Right renal cortex interstitium (tissue), 3 donors: ENCODE measurements at regions not wholly inside any gene's neighbourhood (a gene's known extent, or its start where the extent isn't known, plus 50 kb on each side); places are given as distances from the start of the nearest gene placed in this dataset.
"Not testable (repeated sequence)": the region's sequence is repeated elsewhere in the genome, so short reads cannot be mapped to it uniquely, and the experiment has no call there.

ENCODE experiments used
- DNase-seq, 3 donors: peaks; one replicate each; pipeline ENCODE4 v3.0.0-alpha.2; 2013; ENCODE audit warnings: low read depth in 3 of 3, low spot score in 2 of 3

DNA sequence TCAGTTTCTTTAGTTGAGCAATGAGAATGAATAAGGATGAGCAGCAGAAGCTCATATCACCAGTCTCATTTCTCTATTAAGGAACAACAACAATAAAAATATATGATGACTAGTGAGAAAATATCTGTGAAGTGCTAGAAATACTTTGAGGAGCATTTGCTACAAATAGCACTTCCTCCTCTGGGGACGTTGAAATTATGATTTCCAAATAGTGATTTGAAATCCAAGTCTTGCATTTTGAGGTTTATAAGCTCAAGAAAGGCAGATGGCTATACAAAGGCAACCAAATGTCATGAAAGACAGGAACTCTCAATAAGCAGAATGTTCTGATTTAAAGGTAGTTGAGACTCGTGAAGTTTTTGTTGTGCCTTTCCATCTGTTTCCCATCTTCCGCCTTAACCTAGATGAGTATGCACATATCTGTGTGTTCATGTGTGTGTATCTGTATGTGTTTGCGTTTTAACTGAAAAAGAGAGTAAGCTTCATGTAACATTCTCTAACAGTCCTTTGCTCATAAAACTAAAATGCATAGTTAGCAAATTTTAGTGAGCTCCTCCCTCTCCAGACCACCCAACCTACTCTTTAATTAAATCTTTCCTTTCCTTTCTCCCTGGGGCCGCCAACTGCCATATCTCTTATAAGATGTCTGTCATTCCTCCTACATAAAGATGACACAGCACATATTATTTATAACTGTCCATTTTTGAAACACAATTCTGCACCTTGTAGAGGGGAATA is 222.6 kb upstream of the RASGEF1B start:
- no peak for DNase-seq

- no peak for DNase-seq
Observed at GRCh38 chr4:81690871-81691270, 219.2 kb upstream of the RASGEF1B start.

GRCh38 chr4:81688085-81688484 is 216.4 kb upstream of the RASGEF1B start:
- no peak for DNase-seq

GRCh38 chr4:81687471-81687870 is 215.8 kb upstream of the RASGEF1B start:
- no peak for DNase-seq

GRCh38 chr4:81685104-81685503 is 213.4 kb upstream of the RASGEF1B start:
- no peak for DNase-seq

DNA sequence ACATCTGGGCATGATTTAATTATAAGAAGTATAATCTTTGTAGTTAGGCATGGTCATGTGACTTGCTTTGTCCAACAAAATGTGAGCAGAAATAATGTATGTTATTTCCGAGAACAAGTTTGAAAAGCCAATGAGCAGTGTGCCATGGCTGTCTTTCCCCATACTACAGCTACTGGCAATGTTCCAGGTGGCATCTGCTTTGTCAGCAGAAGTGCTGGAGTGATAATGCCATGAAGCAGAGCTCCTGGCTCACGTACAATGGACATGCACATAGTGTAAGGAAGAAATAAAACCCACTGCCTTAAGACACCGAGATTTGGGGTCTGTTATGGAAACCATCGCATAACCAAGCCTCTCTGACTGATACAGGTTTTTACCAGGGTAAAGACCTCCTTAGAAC is 212.6 kb upstream of the RASGEF1B start:
- no peak for DNase-seq

- no peak for DNase-seq
Observed at GRCh38 chr4:81682492-81682891, 210.8 kb upstream of the RASGEF1B start.

GRCh38 chr4:81679315-81679714 is 207.6 kb upstream of the RASGEF1B start:
- DNase-seq = no peak

DNA sequence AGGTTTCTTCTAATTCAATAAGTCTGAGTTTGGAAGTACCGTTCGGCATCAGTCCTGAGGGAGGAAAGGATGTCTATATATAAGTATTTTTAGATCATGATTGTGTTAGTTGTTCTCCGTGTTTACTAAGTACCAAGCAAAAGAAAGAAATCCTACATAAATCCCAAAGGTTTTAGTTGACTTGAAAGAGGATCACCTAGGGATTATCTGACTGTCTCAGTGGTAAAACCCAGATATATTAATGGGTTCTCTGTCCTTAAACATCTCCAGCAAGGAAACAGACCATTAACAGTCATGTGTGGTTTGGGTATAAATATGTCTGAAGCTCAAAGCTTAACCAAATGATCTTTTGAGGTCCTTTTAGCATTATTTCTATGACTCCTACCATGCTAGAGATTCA is 207.1 kb upstream of the RASGEF1B start:
- DNase-seq = no peak

- DNase-seq = no peak
Observed at GRCh38 chr4:81676537-81676936, 204.8 kb upstream of the RASGEF1B start.

- no peak for DNase-seq
Observed at GRCh38 chr4:81675791-81676393, 204.2 kb upstream of the RASGEF1B start.

- no peak for DNase-seq
Observed at GRCh38 chr4:81673961-81674360, 202.3 kb upstream of the RASGEF1B start.

DNA sequence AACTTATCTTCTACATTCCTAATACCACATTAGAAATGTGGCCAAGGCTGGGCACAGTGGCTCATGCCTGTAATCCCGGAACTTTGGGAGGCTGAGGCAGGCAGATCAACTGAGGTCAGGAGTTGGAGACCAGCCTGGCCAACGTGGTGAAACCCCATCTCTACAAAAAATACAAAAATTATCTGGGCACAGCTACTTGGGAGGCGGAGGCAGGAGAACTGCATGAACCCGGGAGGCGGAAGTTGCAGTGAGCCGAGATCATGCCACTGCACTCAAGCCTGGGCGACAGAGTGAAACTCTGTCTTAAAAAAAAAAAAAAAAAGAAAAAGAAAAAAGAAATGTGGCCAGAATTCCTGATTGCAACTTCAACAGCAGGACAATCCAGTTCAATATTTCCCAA is 196.6 kb upstream of the RASGEF1B start:
- DNase-seq = not testable (repeated sequence)

- no peak for DNase-seq
Observed at GRCh38 chr4:81667539-81667938, 195.8 kb upstream of the RASGEF1B start.

GRCh38 chr4:81666491-81666890 is 194.8 kb upstream of the RASGEF1B start:
- DNase-seq = no peak

DNA sequence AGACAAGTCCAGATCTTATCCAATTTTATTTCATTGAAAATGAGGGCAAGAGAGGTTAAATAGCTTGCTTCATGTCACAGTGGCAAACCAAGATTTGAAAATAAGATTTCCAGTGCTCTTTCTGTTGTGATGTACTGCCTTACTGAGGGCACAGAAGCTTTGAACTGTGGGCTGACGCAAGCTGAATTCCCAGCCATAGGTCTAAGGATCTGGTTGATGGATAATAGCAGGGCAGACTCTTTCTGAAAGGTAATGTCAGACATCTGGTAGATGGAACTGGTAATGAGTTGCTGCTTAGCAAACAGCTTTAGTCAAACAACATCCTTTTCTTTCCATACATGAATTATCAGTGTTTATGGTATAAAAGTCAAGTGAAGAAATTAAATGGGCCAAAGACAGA is 193.9 kb upstream of the RASGEF1B start:
- no peak for DNase-seq

DNA sequence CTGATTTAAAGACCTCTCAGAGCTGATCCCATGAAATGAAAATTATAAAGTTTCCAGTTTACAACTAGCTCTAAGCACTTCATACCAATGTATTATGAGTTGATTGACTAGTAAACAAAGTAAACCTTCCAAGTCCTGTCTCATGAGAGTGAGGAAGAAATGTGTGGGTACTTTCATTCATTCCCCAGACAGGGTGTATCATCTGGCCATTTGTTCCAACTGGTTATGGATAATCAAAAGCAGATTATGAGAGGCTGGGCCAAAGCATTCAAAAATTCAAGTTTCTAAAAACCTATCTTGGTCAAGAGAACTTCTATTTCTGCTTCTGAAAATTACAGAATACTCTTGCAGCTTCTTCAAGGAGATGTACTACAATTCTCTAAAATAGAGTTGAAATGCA is 193.3 kb upstream of the RASGEF1B start:
- no peak for DNase-seq

DNA sequence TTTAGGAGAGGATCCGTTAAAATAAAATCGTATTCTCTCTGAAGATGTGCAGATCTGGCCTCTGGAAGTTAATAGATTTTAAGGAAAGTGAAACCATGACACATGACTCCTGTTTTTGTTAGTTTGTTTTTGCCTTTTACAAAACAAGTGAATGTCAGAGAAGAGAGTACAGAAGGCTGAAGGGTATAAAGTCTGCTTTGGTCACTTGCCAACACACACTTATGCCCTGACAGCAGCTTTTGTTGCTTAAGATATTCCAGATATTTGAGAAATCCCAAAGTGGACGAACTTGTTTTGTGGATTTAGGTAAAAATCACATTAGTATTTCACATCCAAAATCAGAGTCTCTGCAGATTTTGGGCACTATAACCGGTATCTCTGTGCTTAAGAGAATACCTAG is 192.4 kb upstream of the RASGEF1B start:
- DNase-seq = no peak

DNA sequence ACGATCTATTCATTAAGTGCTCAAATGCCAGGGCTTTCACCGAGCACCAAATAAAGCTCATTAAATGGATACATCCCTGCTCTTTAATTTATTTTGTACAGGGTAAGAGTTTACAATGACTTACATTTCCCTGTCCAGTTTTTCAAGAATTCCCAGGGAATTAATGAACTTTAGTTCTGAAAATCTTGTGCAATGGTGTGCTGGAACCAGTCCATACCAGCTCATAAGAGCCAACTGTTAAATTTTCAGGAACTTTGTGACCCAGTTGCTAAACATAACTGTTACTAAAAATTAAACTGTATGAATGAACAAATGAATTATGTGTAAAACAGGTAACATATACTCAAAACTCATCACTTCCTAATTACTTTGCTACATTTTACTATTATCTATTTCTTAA is 191.7 kb upstream of the RASGEF1B start:
- no peak for DNase-seq

DNA sequence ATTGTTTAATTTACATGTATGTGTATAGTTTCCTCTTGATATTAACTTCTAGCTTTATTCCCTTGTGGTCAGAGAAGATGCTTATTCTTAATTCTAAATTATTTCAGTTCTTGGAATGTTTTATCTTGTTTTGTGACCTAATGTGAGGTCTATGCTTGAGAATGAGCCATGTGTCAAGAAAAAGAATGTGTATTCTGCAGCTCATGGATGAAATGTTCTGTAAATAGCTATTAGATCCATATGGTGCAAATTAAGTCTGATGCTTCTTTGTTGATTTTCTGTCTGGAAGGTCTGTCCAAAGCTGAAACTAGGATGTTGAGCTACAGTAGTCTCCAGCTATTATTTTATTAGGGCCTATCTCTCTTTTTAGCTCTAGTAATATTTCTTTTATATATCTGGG is 187.3 kb upstream of the RASGEF1B start:
- DNase-seq = no peak

- DNase-seq = no peak
Observed at GRCh38 chr4:81652069-81652478, 180.4 kb upstream of the RASGEF1B start.

DNA sequence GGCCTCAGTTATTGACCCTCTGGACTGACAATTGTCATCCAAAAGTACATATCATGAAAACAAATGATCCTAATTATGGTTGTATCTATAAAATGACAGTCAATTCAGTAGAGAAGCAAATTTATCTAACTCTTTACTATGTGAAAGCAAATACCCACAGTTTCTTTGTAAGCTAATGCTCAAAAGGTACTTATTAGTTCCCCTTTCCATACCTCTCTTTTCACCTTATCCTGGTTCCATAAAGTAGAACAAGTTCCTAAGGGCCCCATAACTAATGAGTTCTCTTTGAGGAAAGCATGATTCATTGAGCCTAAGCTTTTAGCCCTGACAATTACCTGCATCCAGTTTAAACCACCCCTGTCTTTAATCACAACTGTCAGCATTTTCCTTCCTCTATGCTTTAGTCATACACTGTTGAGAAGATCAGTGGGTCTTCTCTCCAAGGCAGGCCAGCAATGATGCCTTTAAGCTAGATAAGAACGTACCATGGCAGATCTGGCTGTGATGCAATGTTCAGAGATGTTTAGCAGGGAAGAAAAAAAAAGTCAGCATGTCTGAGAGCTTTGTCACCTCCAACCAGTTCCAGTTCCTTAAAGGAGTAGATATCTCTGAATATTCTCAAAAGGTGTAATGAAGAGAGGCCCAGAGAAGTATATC is 179.7 kb upstream of the RASGEF1B start:
- DNase-seq = no peak
